ENCODE measurements at regions not wholly inside any gene's neighbourhood (a gene's known extent, or its start where the extent isn't known, plus 50 kb on each side); places are given as distances from the start of the nearest gene placed in this dataset.

GRCh38 chr18:40926679-40927078 is 1028.4 kb upstream of the PIK3C3 start:
- TF ChIP-seq POLR2A (IDR thresholded peaks at IDR 0.05): no peak
- TF ChIP-seq POLR2AphosphoS5 (IDR thresholded peaks at IDR 0.05): no peak
- TF ChIP-seq CTCF (IDR thresholded peaks at IDR 0.05 in 8 of 11, conservative IDR thresholded peaks at IDR 0.05 in 3 of 11): no peak
- Histone ChIP-seq H3K27me3 (replicated peaks in 1 of 7) (no peaks in the 10 kb centered on the region), H3K27ac (no peak overlapping the region), H3K4me3 (no peak overlapping the region), H3K4me1 (no peaks in the 10 kb centered on the region), H3K9me3 (peaks cover 0 to 3% (median 0%) of the 10 kb centered on the region in 8 donors), H3K36me3 (no peaks in the 10 kb centered on the region)
- no peak for DNase-seq
- WGBS, 5 donors: 80 to 89% (median 83%) methylated on average over 5 of the region's 5 CpGs
- intact Hi-C loops (cut with DNase I; ENCODE audit: low total_unique reads): no loop called here

GRCh38 chr18:40925071-40925541 is 1029.9 kb upstream of the PIK3C3 start:
- intact Hi-C loops (cut with DNase I; ENCODE audit: low total_unique reads): no loop called here
- Histone ChIP-seq H3K9me3 (peaks cover 0 to 3% (median 0%) of the 10 kb centered on the region in 8 donors), H3K4me3 (no peak overlapping the region), H3K36me3 (no peaks in the 10 kb centered on the region), H3K4me1 (no peaks in the 10 kb centered on the region), H3K27me3 (replicated peaks in 1 of 7) (no peaks in the 10 kb centered on the region), H3K27ac (no peak overlapping the region)
- 88 to 100% (median 93%) methylated on average over 1 of the region's 1 CpG for WGBS, 5 donors
- no peak for DNase-seq
- TF ChIP-seq POLR2A (IDR thresholded peaks at IDR 0.05): no peak
- no peak for TF ChIP-seq POLR2AphosphoS5 (IDR thresholded peaks at IDR 0.05)
- TF ChIP-seq CTCF (IDR thresholded peaks at IDR 0.05 in 8 of 11, conservative IDR thresholded peaks at IDR 0.05 in 3 of 11): no peak

GRCh38 chr18:40921845-40922629 is 1033.0 kb upstream of the PIK3C3 start:
- intact Hi-C loops (cut with DNase I; ENCODE audit: low total_unique reads): no loop called here
- no peak for DNase-seq
- H3K27me3 ChIP-seq (replicated peaks in 1 of 7): no peaks in the 10 kb centered on the region
- H3K4me1 ChIP-seq: no peaks in the 10 kb centered on the region
- no peak overlapping the region for H3K27ac ChIP-seq
- TF ChIP-seq POLR2A (IDR thresholded peaks at IDR 0.05): no peak
- no peak for TF ChIP-seq CTCF (IDR thresholded peaks at IDR 0.05 in 8 of 11, conservative IDR thresholded peaks at IDR 0.05 in 3 of 11)
- TF ChIP-seq POLR2AphosphoS5 (IDR thresholded peaks at IDR 0.05): no peak
- H3K4me3 ChIP-seq: no peak overlapping the region
- WGBS, 5 donors: 73 to 84% (median 78%) methylated on average over 4 of the region's 4 CpGs
- peaks cover 0 to 3% (median 0%) of the 10 kb centered on the region in 8 donors for H3K9me3 ChIP-seq
- no peaks in the 10 kb centered on the region for H3K36me3 ChIP-seq

- Histone ChIP-seq H3K27ac (no peak overlapping the region), H3K4me3 (no peak overlapping the region), H3K27me3 (replicated peaks in 1 of 7) (no peaks in the 10 kb centered on the region), H3K36me3 (no peaks in the 10 kb centered on the region), H3K4me1 (no peaks in the 10 kb centered on the region), H3K9me3 (no peaks in the 10 kb centered on the region)
- DNase-seq: no peak
- TF ChIP-seq POLR2AphosphoS5 (IDR thresholded peaks at IDR 0.05): no peak
- TF ChIP-seq POLR2A (IDR thresholded peaks at IDR 0.05): no peak
- no peak for TF ChIP-seq CTCF (IDR thresholded peaks at IDR 0.05 in 8 of 11, conservative IDR thresholded peaks at IDR 0.05 in 3 of 11)
- intact Hi-C loops (cut with DNase I; ENCODE audit: low total_unique reads): no loop called here
Observed at GRCh38 chr18:40917056-40917455, 1038.0 kb upstream of the PIK3C3 start.
